ENCODE measurements at regions not wholly inside any gene's neighbourhood (a gene's known extent, or its start where the extent isn't known, plus 50 kb on each side); places are given as distances from the start of the nearest gene placed in this dataset.

GRCh38 chr20:61014491-61014890 lies 237.6 kb upstream of the CDH4 start:
- Histone ChIP-seq H3K27me3 (ENCODE audit: low read length) (no peaks in the 10 kb centered on the region), H3K9ac (ENCODE audit: low read length) (no peak overlapping the region), H4K20me1 (ENCODE audit: insufficient read depth, low read depth, low read length) (no peaks in the 10 kb centered on the region), H3K36me3 (ENCODE audit: insufficient read depth, low read length) (no peaks in the 10 kb centered on the region), H3K79me2 (ENCODE audit: low read length) (no peaks in the 10 kb centered on the region), H3K9me3 (ENCODE audit: low read length) (0 out of 2 replicates have a peak, but pooled peaks cover 2% of the 10 kb centered on the region), H3K4me1 (ENCODE audit: low read length) (no peaks in the 10 kb centered on the region), H3K9me2 (replicated peaks; ENCODE audit: insufficient read depth, low read length) (no peaks in the 10 kb centered on the region), H3K4me2 (ENCODE audit: low read depth, low read length, poor library complexity, severe bottlenecking) (no peak overlapping the region), H3K27ac (ENCODE audit: low read length) (no peak overlapping the region), H3K4me3 (ENCODE audit: low read length) (no peak overlapping the region), H2AFZ (ENCODE audit: low read length) (no peak overlapping the region)
- no peak for DNase-seq

GRCh38 chr20:61015602-61016001 lies 236.5 kb upstream of the CDH4 start:
- Histone ChIP-seq H4K20me1 (ENCODE audit: insufficient read depth, low read depth, low read length) (no peaks in the 10 kb centered on the region), H2AFZ (ENCODE audit: low read length) (no peak overlapping the region), H3K9me2 (replicated peaks; ENCODE audit: insufficient read depth, low read length) (no peaks in the 10 kb centered on the region), H3K4me1 (ENCODE audit: low read length) (no peaks in the 10 kb centered on the region), H3K9ac (ENCODE audit: low read length) (no peak overlapping the region), H3K4me2 (ENCODE audit: low read depth, low read length, poor library complexity, severe bottlenecking) (no peak overlapping the region), H3K79me2 (ENCODE audit: low read length) (no peaks in the 10 kb centered on the region), H3K36me3 (ENCODE audit: insufficient read depth, low read length) (no peaks in the 10 kb centered on the region), H3K27me3 (ENCODE audit: low read length) (no peaks in the 10 kb centered on the region), H3K4me3 (ENCODE audit: low read length) (no peak overlapping the region), H3K27ac (ENCODE audit: low read length) (no peak overlapping the region), H3K9me3 (ENCODE audit: low read length) (0 out of 2 replicates have a peak, but pooled peaks cover 2% of the 10 kb centered on the region)
- no peak for DNase-seq

- Histone ChIP-seq H3K9me3 (ENCODE audit: low read length) (0 out of 2 replicates have a peak, but pooled peaks cover 2% of the 10 kb centered on the region), H3K27ac (ENCODE audit: low read length) (no peak overlapping the region), H3K4me3 (ENCODE audit: low read length) (no peak overlapping the region), H3K27me3 (ENCODE audit: low read length) (no peaks in the 10 kb centered on the region), H3K9ac (ENCODE audit: low read length) (no peak overlapping the region), H2AFZ (ENCODE audit: low read length) (no peak overlapping the region), H3K9me2 (replicated peaks; ENCODE audit: insufficient read depth, low read length) (no peaks in the 10 kb centered on the region), H4K20me1 (ENCODE audit: insufficient read depth, low read depth, low read length) (no peaks in the 10 kb centered on the region), H3K4me1 (ENCODE audit: low read length) (no peaks in the 10 kb centered on the region), H3K4me2 (ENCODE audit: low read depth, low read length, poor library complexity, severe bottlenecking) (no peak overlapping the region), H3K79me2 (ENCODE audit: low read length) (no peaks in the 10 kb centered on the region), H3K36me3 (ENCODE audit: insufficient read depth, low read length) (no peaks in the 10 kb centered on the region)
- DNase-seq: no peak
Measured at GRCh38 chr20:61019322-61019721, 232.7 kb upstream of the CDH4 start.

- Histone ChIP-seq H3K27ac (ENCODE audit: low read length) (no peak overlapping the region), H3K4me1 (ENCODE audit: low read length) (no peaks in the 10 kb centered on the region), H3K9ac (ENCODE audit: low read length) (no peak overlapping the region), H3K27me3 (ENCODE audit: low read length) (no peaks in the 10 kb centered on the region), H4K20me1 (ENCODE audit: insufficient read depth, low read depth, low read length) (no peaks in the 10 kb centered on the region), H3K36me3 (ENCODE audit: insufficient read depth, low read length) (no peaks in the 10 kb centered on the region), H2AFZ (ENCODE audit: low read length) (no peak overlapping the region), H3K9me3 (ENCODE audit: low read length) (0 out of 2 replicates have a peak, but pooled peaks cover 2% of the 10 kb centered on the region), H3K79me2 (ENCODE audit: low read length) (no peaks in the 10 kb centered on the region), H3K4me3 (ENCODE audit: low read length) (no peak overlapping the region), H3K9me2 (replicated peaks; ENCODE audit: insufficient read depth, low read length) (no peaks in the 10 kb centered on the region), H3K4me2 (ENCODE audit: low read depth, low read length, poor library complexity, severe bottlenecking) (no peak overlapping the region)
- no peak for DNase-seq
Measured at GRCh38 chr20:61023612-61024011, 228.4 kb upstream of the CDH4 start.

GRCh38 chr20:61024390-61024789 lies 227.7 kb upstream of the CDH4 start:
- no peaks in the 10 kb centered on the region for H4K20me1 ChIP-seq (ENCODE audit: insufficient read depth, low read depth, low read length)
- no peaks in the 10 kb centered on the region for H3K36me3 ChIP-seq (ENCODE audit: insufficient read depth, low read length)
- no peak overlapping the region for H3K9ac ChIP-seq (ENCODE audit: low read length)
- no peak overlapping the region for H3K27ac ChIP-seq (ENCODE audit: low read length)
- no peak overlapping the region for H3K4me3 ChIP-seq (ENCODE audit: low read length)
- no peaks in the 10 kb centered on the region for H3K9me2 ChIP-seq (replicated peaks; ENCODE audit: insufficient read depth, low read length)
- H3K4me1 ChIP-seq (ENCODE audit: low read length): no peaks in the 10 kb centered on the region
- no peak for DNase-seq
- no peak overlapping the region for H2AFZ ChIP-seq (ENCODE audit: low read length)
- H3K79me2 ChIP-seq (ENCODE audit: low read length): no peaks in the 10 kb centered on the region
- no peaks in the 10 kb centered on the region for H3K9me3 ChIP-seq (ENCODE audit: low read length)
- no peaks in the 10 kb centered on the region for H3K27me3 ChIP-seq (ENCODE audit: low read length)
- no peak overlapping the region for H3K4me2 ChIP-seq (ENCODE audit: low read depth, low read length, poor library complexity, severe bottlenecking)

- Histone ChIP-seq H3K79me2 (ENCODE audit: low read length) (no peaks in the 10 kb centered on the region), H2AFZ (ENCODE audit: low read length) (no peak overlapping the region), H3K27ac (ENCODE audit: low read length) (no peak overlapping the region), H3K27me3 (ENCODE audit: low read length) (no peaks in the 10 kb centered on the region), H3K9me2 (replicated peaks; ENCODE audit: insufficient read depth, low read length) (no peaks in the 10 kb centered on the region), H3K4me3 (ENCODE audit: low read length) (no peak overlapping the region), H4K20me1 (ENCODE audit: insufficient read depth, low read depth, low read length) (no peaks in the 10 kb centered on the region), H3K9ac (ENCODE audit: low read length) (no peak overlapping the region), H3K9me3 (ENCODE audit: low read length) (no peaks in the 10 kb centered on the region), H3K4me2 (ENCODE audit: low read depth, low read length, poor library complexity, severe bottlenecking) (no peak overlapping the region), H3K4me1 (ENCODE audit: low read length) (no peaks in the 10 kb centered on the region), H3K36me3 (ENCODE audit: insufficient read depth, low read length) (no peaks in the 10 kb centered on the region)
- DNase-seq: no peak
Measured at GRCh38 chr20:61025536-61025935, 226.5 kb upstream of the CDH4 start.

- no peak overlapping the region for H3K4me2 ChIP-seq (ENCODE audit: low read depth, low read length, poor library complexity, severe bottlenecking)
- H3K27me3 ChIP-seq (ENCODE audit: low read length): no peaks in the 10 kb centered on the region
- H3K79me2 ChIP-seq (ENCODE audit: low read length): no peaks in the 10 kb centered on the region
- H3K27ac ChIP-seq (ENCODE audit: low read length): no peak overlapping the region
- H3K9me3 ChIP-seq (ENCODE audit: low read length): no peaks in the 10 kb centered on the region
- no peaks in the 10 kb centered on the region for H3K4me1 ChIP-seq (ENCODE audit: low read length)
- no peak overlapping the region for H2AFZ ChIP-seq (ENCODE audit: low read length)
- no peak overlapping the region for H3K4me3 ChIP-seq (ENCODE audit: low read length)
- no peaks in the 10 kb centered on the region for H3K36me3 ChIP-seq (ENCODE audit: insufficient read depth, low read length)
- H3K9me2 ChIP-seq (replicated peaks; ENCODE audit: insufficient read depth, low read length): no peaks in the 10 kb centered on the region
- no peaks in the 10 kb centered on the region for H4K20me1 ChIP-seq (ENCODE audit: insufficient read depth, low read depth, low read length)
- no peak overlapping the region for H3K9ac ChIP-seq (ENCODE audit: low read length)
- no peak for DNase-seq
Measured at GRCh38 chr20:61026173-61026572, 225.9 kb upstream of the CDH4 start.

GRCh38 chr20:61026731-61027130 lies 225.3 kb upstream of the CDH4 start:
- Histone ChIP-seq H3K9me3 (ENCODE audit: low read length) (no peaks in the 10 kb centered on the region), H3K36me3 (ENCODE audit: insufficient read depth, low read length) (no peaks in the 10 kb centered on the region), H3K27ac (ENCODE audit: low read length) (no peak overlapping the region), H3K9me2 (replicated peaks; ENCODE audit: insufficient read depth, low read length) (no peaks in the 10 kb centered on the region), H3K4me3 (ENCODE audit: low read length) (no peak overlapping the region), H3K27me3 (ENCODE audit: low read length) (no peaks in the 10 kb centered on the region), H3K9ac (ENCODE audit: low read length) (no peak overlapping the region), H3K79me2 (ENCODE audit: low read length) (no peaks in the 10 kb centered on the region), H3K4me1 (ENCODE audit: low read length) (no peaks in the 10 kb centered on the region), H4K20me1 (ENCODE audit: insufficient read depth, low read depth, low read length) (no peaks in the 10 kb centered on the region), H2AFZ (ENCODE audit: low read length) (no peak overlapping the region), H3K4me2 (ENCODE audit: low read depth, low read length, poor library complexity, severe bottlenecking) (no peak overlapping the region)
- DNase-seq: no peak

GRCh38 chr20:61027218-61027617 lies 224.8 kb upstream of the CDH4 start:
- H4K20me1 ChIP-seq (ENCODE audit: insufficient read depth, low read depth, low read length): no peaks in the 10 kb centered on the region
- H3K4me1 ChIP-seq (ENCODE audit: low read length): no peaks in the 10 kb centered on the region
- no peak overlapping the region for H3K4me2 ChIP-seq (ENCODE audit: low read depth, low read length, poor library complexity, severe bottlenecking)
- no peak overlapping the region for H3K27ac ChIP-seq (ENCODE audit: low read length)
- H3K9me2 ChIP-seq (replicated peaks; ENCODE audit: insufficient read depth, low read length): no peaks in the 10 kb centered on the region
- no peaks in the 10 kb centered on the region for H3K79me2 ChIP-seq (ENCODE audit: low read length)
- no peak for DNase-seq
- no peak overlapping the region for H3K4me3 ChIP-seq (ENCODE audit: low read length)
- H3K36me3 ChIP-seq (ENCODE audit: insufficient read depth, low read length): no peaks in the 10 kb centered on the region
- H3K9me3 ChIP-seq (ENCODE audit: low read length): no peaks in the 10 kb centered on the region
- H2AFZ ChIP-seq (ENCODE audit: low read length): no peak overlapping the region
- no peak overlapping the region for H3K9ac ChIP-seq (ENCODE audit: low read length)
- no peaks in the 10 kb centered on the region for H3K27me3 ChIP-seq (ENCODE audit: low read length)
